HepG2 (cell line): ENCODE measurements at regions not wholly inside any gene's neighbourhood (a gene's known extent, or its start where the extent isn't known, plus 50 kb on each side); places are given as distances from the start of the nearest gene placed in this dataset.

Experiments used
- ATAC-seq: fragments of 200-7000 bp; cut with Tn5 transposase; 3 replicates; pipeline ENCODE4 v1.9.1; 2020; ENCODE audit warnings: mild to moderate bottlenecking, moderate library complexity
- BruUV-seq: library from RNA; stranded (reverse); fragments of 400-500 nt; replicated peaks from 2 replicates; lab custom pipeline; 2021; lab: Mats Ljungman, UMichigan
- CTCF ChIA-PET: fragments of 300-600 bp; formaldehyde crosslinking; extraction: SDS; loops from one replicate; lab custom pipeline; 2021; ENCODE audit warnings: low total read pairs, inconsistent platforms, low intra/inter-chr PET ratio; lab: Yijun Ruan, JAX
- POLR2A ChIA-PET: fragments of 350-600 bp; sonication (Branson Sonifier 250); formaldehyde crosslinking; loops from one replicate; lab custom pipeline; 2020; ENCODE audit warnings: antibody characterized with exemption, inconsistent platforms; lab: Yijun Ruan, JAX
- DNase-seq: peaks from one replicate; pipeline ENCODE4 v3.0.0-alpha.2; 2015; ENCODE audit warnings: low spot score
- FAIRE-seq: peaks from 3 replicates; lab custom pipeline; 2011; peaks lifted over from hg19 to GRCh38; lab: Jason Lieb, UNC
- H2AFZ ChIP-seq: one replicate; pipeline ENCODE4 v1.6.1; 2011; ENCODE audit warnings: low read length, inconsistent platforms
- H3K27ac ChIP-seq: fragments of 300-600 bp; 3 replicates; pipeline ENCODE4 v1.8.0; 2011; ENCODE audit warnings: mixed run types, mild to moderate bottlenecking, mixed read lengths, low read length, inconsistent platforms; ENCODE audit not compliant: insufficient read depth; ENCODE audit errors: extremely low read length
- H3K27me3 ChIP-seq, 2 experiments: fragments of 200-600 bp in 1 of 2; 2 replicates in 1 of 2; 3 replicates in 1 of 2; pipeline versions ENCODE4 v1.6.0 to v1.8.0; 2011; ENCODE audit warnings: low read length in 2 of 2, mild to moderate bottlenecking in 2 of 2, moderate library complexity in 2 of 2, inconsistent platforms in 1 of 2; ENCODE audit not compliant: insufficient read depth in 2 of 2, control insufficient read depth in 1 of 2
- H3K36me3 ChIP-seq, 2 experiments: fragments of 200-600 bp in 1 of 2; replicated peaks in 1 of 2; 2 replicates in 1 of 2; 3 replicates in 1 of 2; pipeline versions ENCODE4 v1.5.1 to v1.8.0; 2011; ENCODE audit warnings: low read length in 2 of 2, inconsistent platforms in 1 of 2; ENCODE audit not compliant: insufficient read depth in 2 of 2, control insufficient read depth in 1 of 2
- H3K4me1 ChIP-seq: 2 replicates; pipeline ENCODE4 v1.5.1; 2012; ENCODE audit warnings: low read length, inconsistent platforms; ENCODE audit not compliant: insufficient read depth
- H3K4me2 ChIP-seq: 2 replicates; pipeline ENCODE4 v1.6.0; 2011; ENCODE audit warnings: low read depth, low read length, inconsistent platforms
- H3K4me3 ChIP-seq, 3 experiments: fragments of 200-600 bp in 1 of 3; sonication (generic), shearing (Covaris generic) in 1 of 3; replicated peaks in 1 of 3; 2 replicates each; pipeline ENCODE4 v1.5.1; 2011 to 2016; ENCODE audit warnings: low read length in 3 of 3, inconsistent platforms in 2 of 3, low read depth in 2 of 3, mild to moderate bottlenecking in 2 of 3, control low read depth in 1 of 3, mixed read lengths in 1 of 3; ENCODE audit not compliant: insufficient read depth in 1 of 3
- H3K79me2 ChIP-seq: one replicate; pipeline ENCODE4 v1.6.1; 2011; ENCODE audit warnings: low read length, inconsistent platforms; ENCODE audit not compliant: insufficient read depth
- H3K9ac ChIP-seq: 2 replicates; pipeline ENCODE4 v1.6.0; 2011; ENCODE audit warnings: mild to moderate bottlenecking, low read depth, low read length, inconsistent platforms; ENCODE audit not compliant: insufficient read depth
- H3K9me3 ChIP-seq: 2 replicates; pipeline ENCODE4 v1.5.1; 2012; ENCODE audit warnings: mild to moderate bottlenecking, low read length
- H4K20me1 ChIP-seq: 2 replicates; pipeline ENCODE4 v1.6.0; 2011; ENCODE audit warnings: inconsistent platforms, mild to moderate bottlenecking, low read length, moderate library complexity; ENCODE audit not compliant: insufficient read depth
- HOXA9 ChIP-seq: sonication (generic); formaldehyde crosslinking; IDR thresholded peaks from 2 replicates; pipeline ENCODE4 v1.8.1; 2022; ENCODE audit warnings: missing genetic modification reagents, mild to moderate bottlenecking, moderate library complexity, borderline replicate concordance
- NFE2L2 ChIP-seq: fragments of 150-350 bp; IDR thresholded peaks from 2 replicates; pipeline ENCODE4 v1.6.1; 2014; ENCODE audit warnings: low read length
- NONO ChIP-seq, 2 experiments: fragments of 450-650 bp in 1 of 2; sonication (generic) in 1 of 2; formaldehyde crosslinking in 1 of 2; IDR thresholded peaks in 1 of 2; conservative IDR thresholded peaks in 1 of 2; 2 replicates each; pipeline versions ENCODE4 v1.6.1 to v1.8.0; 2017 to 2022; ENCODE audit warnings: mild to moderate bottlenecking in 1 of 2, missing genetic modification reagents in 1 of 2, moderate library complexity in 1 of 2
- PLRG1 ChIP-seq: fragments of 450-650 bp; conservative IDR thresholded peaks from 2 replicates; pipeline ENCODE4 v1.6.1; 2016
- TP53 ChIP-seq: sonication (generic); formaldehyde crosslinking; conservative IDR thresholded peaks from 2 replicates; pipeline ENCODE4 v1.4.0; 2020; ENCODE audit warnings: missing genetic modification reagents
- ZNF205 ChIP-seq: IDR thresholded peaks from 2 replicates; pipeline ENCODE4 v1.6.1; 2018; ENCODE audit warnings: missing biosample characterization, missing genetic modification reagents
- ZNF530 ChIP-seq: sonication (generic); formaldehyde crosslinking; IDR thresholded peaks from 2 replicates; pipeline ENCODE4 v1.5.0; 2020; ENCODE audit warnings: low read depth, mild to moderate bottlenecking, missing genetic modification reagents
- ZNF552 ChIP-seq: sonication (generic); formaldehyde crosslinking; IDR thresholded peaks from 2 replicates; pipeline ENCODE4 v1.9.0; 2022; ENCODE audit warnings: missing genetic modification reagents, mild to moderate bottlenecking, borderline replicate concordance
- ZNF761 ChIP-seq: sonication (generic); formaldehyde crosslinking; conservative IDR thresholded peaks from 2 replicates; pipeline ENCODE4 v1.4.0; 2020; ENCODE audit warnings: mild to moderate bottlenecking, missing genetic modification reagents
- WGBS: methylation state at CpG from one replicate; pipeline ENCODE4 v1.1.6; 2017; ENCODE audit warnings: low lambda C conversion rate; 5-methylcytosine and 5-hydroxymethylcytosine counted together
- in situ Hi-C: cut with HindIII; loops from 2 replicates; pipeline ENCODE4 v1.10.0; 2017; ENCODE audit warnings: low pct_unique_long_range_greater_than_20kb; ENCODE audit not compliant: extremely low pct_ligation_motif_present
- intact Hi-C: fragments of 100-400 bp; cut with micrococcal nuclease; formaldehyde crosslinking; loops from one replicate; pipeline ENCODE4 v1.10.0; 2022; ENCODE audit not compliant: unreplicated experiment
- TF ChIP-seq, protein P1 (sequence below): sonication (generic); formaldehyde crosslinking; IDR thresholded peaks from 2 replicates; pipeline ENCODE4 v1.5.1; 2020; ENCODE audit warnings: mild to moderate bottlenecking, missing genetic modification reagents
- TF ChIP-seq, protein P2 (sequence below): IDR thresholded peaks from 2 replicates; pipeline ENCODE4 v1.6.1; 2016; ENCODE audit warnings: mild to moderate bottlenecking, missing biosample characterization, missing genetic modification reagents
- TF ChIP-seq, protein P3 (sequence below): sonication (generic); formaldehyde crosslinking; IDR thresholded peaks from 2 replicates; pipeline ENCODE4 v1.4.0; 2020; ENCODE audit warnings: missing genetic modification reagents, borderline replicate concordance
- TF ChIP-seq, protein P4 (sequence below): sonication (generic); formaldehyde crosslinking; IDR thresholded peaks from 2 replicates; pipeline ENCODE4 v1.9.0; 2021; ENCODE audit warnings: mild to moderate bottlenecking, missing genetic modification reagents

DNA sequence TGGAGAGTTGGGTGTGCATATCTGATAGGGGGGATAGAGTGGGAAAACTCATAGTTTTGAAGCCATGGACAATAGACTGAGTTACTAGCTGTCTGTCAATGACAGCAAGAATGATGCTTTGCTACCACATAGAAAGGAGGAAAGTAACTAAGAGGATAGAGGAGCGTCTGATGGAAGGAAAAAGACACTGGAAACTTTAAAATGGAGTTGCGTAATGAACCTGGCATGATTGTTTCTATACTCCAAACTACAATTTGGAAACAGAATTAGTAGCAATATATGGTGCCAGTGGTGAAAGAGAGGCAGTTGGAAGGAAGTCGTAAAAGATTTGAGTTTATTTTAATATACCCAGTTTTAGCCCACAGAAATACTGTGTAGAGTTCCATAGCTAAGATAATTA is 163.6 kb downstream of the TUSC7 start:
- Histone ChIP-seq H3K27ac (no peak overlapping the region), H3K4me3 (no peak overlapping the region), H3K4me1 (no peaks in the 10 kb centered on the region), H3K4me2 (no peak overlapping the region), H4K20me1 (no peaks in the 10 kb centered on the region), H3K9me3 (no peaks in the 10 kb centered on the region), H3K27me3 (no peaks in the 10 kb centered on the region), H3K36me3 (no peaks in the 10 kb centered on the region), H3K9ac (no peak overlapping the region), H2AFZ (no peak overlapping the region), H3K79me2 (no peaks in the 10 kb centered on the region)
- 6% methylated on average over 3 of the region's 3 CpGs for WGBS
- ChIA-PET POLR2A (no interaction called here), CTCF (no interaction called here)
- in situ Hi-C loops = no loop called here
- ATAC-seq = no peak
- TF ChIP-seq NFE2L2 (no peak), NONO (IDR thresholded peaks at IDR 0.05) (no peak), NONO (CRISPR knock-in tag; conservative IDR thresholded peaks at IDR 0.05) (no peak), ZNF761 (no peak), ZNF530 (no peak), PLRG1 (no peak), TP53 (CRISPR knock-in tag) (no peak), ZNF552 (CRISPR knock-in tag) (no peak), ZNF205 (CRISPR knock-in tag) (no peak), HOXA9 (CRISPR knock-in tag) (no peak)
- TF ChIP-seq, protein P1, sequence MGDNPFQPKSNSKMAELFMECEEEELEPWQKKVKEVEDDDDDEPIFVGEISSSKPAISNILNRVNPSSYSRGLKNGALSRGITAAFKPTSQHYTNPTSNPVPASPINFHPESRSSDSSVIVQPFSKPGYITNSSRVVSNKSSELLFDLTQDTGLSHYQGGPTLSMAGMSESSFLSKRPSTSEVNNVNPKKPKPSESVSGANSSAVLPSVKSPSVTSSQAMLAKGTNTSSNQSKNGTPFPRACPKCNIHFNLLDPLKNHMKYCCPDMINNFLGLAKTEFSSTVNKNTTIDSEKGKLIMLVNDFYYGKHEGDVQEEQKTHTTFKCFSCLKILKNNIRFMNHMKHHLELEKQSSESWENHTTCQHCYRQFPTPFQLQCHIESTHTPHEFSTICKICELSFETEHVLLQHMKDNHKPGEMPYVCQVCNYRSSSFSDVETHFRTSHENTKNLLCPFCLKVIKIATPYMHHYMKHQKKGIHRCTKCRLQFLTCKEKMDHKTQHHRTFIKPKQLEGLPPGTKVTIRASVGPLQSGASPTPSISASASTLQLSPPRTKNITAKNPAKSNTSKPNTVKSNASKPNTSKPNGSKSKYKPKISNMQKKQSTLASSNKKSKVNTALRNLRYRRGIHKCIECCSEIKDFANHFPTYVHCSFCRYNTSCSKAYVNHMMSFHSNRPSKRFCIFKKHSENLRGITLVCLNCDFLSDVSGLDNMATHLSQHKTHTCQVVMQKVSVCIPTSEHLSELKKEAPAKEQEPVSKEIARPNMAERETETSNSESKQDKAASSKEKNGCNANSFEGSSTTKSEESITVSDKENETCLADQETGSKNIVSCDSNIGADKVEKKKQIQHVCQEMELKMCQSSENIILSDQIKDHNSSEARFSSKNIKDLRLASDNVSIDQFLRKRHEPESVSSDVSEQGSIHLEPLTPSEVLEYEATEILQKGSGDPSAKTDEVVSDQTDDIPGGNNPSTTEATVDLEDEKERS = no peak
- TF ChIP-seq, protein P2, sequence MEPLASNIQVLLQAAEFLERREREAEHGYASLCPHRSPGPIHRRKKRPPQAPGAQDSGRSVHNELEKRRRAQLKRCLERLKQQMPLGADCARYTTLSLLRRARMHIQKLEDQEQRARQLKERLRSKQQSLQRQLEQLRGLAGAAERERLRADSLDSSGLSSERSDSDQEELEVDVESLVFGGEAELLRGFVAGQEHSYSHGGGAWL = no peak
- TF ChIP-seq, protein P3, sequence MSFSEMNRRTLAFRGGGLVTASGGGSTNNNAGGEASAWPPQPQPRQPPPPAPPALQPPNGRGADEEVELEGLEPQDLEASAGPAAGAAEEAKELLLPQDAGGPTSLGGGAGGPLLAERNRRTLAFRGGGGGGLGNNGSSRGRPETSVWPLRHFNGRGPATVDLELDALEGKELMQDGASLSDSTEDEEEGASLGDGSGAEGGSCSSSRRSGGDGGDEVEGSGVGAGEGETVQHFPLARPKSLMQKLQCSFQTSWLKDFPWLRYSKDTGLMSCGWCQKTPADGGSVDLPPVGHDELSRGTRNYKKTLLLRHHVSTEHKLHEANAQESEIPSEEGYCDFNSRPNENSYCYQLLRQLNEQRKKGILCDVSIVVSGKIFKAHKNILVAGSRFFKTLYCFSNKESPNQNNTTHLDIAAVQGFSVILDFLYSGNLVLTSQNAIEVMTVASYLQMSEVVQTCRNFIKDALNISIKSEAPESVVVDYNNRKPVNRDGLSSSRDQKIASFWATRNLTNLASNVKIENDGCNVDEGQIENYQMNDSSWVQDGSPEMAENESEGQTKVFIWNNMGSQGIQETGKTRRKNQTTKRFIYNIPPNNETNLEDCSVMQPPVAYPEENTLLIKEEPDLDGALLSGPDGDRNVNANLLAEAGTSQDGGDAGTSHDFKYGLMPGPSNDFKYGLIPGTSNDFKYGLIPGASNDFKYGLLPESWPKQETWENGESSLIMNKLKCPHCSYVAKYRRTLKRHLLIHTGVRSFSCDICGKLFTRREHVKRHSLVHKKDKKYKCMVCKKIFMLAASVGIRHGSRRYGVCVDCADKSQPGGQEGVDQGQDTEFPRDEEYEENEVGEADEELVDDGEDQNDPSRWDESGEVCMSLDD (CRISPR knock-in tag) = no peak
- TF ChIP-seq, protein P4, sequence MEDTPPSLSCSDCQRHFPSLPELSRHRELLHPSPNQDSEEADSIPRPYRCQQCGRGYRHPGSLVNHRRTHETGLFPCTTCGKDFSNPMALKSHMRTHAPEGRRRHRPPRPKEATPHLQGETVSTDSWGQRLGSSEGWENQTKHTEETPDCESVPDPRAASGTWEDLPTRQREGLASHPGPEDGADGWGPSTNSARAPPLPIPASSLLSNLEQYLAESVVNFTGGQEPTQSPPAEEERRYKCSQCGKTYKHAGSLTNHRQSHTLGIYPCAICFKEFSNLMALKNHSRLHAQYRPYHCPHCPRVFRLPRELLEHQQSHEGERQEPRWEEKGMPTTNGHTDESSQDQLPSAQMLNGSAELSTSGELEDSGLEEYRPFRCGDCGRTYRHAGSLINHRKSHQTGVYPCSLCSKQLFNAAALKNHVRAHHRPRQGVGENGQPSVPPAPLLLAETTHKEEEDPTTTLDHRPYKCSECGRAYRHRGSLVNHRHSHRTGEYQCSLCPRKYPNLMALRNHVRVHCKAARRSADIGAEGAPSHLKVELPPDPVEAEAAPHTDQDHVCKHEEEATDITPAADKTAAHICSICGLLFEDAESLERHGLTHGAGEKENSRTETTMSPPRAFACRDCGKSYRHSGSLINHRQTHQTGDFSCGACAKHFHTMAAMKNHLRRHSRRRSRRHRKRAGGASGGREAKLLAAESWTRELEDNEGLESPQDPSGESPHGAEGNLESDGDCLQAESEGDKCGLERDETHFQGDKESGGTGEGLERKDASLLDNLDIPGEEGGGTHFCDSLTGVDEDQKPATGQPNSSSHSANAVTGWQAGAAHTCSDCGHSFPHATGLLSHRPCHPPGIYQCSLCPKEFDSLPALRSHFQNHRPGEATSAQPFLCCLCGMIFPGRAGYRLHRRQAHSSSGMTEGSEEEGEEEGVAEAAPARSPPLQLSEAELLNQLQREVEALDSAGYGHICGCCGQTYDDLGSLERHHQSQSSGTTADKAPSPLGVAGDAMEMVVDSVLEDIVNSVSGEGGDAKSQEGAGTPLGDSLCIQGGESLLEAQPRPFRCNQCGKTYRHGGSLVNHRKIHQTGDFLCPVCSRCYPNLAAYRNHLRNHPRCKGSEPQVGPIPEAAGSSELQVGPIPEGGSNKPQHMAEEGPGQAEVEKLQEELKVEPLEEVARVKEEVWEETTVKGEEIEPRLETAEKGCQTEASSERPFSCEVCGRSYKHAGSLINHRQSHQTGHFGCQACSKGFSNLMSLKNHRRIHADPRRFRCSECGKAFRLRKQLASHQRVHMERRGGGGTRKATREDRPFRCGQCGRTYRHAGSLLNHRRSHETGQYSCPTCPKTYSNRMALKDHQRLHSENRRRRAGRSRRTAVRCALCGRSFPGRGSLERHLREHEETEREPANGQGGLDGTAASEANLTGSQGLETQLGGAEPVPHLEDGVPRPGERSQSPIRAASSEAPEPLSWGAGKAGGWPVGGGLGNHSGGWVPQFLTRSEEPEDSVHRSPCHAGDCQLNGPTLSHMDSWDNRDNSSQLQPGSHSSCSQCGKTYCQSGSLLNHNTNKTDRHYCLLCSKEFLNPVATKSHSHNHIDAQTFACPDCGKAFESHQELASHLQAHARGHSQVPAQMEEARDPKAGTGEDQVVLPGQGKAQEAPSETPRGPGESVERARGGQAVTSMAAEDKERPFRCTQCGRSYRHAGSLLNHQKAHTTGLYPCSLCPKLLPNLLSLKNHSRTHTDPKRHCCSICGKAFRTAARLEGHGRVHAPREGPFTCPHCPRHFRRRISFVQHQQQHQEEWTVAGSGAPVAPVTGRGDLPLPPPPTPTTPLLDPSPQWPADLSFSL = no peak
- intact Hi-C loops = no loop called here
- FAIRE-seq = no peak
- DNase-seq = no peak
- no TSS peak for BruUV-seq
